Mucosa of descending colon (tissue), 3 donors: ENCODE measurements at regions not wholly inside any gene's neighbourhood (a gene's known extent, or its start where the extent isn't known, plus 50 kb on each side); places are given as distances from the start of the nearest gene placed in this dataset.
A peak's percentile ranks its signal among the peaks of the same experiment; 100 is the strongest.

Experiments
- ATAC-seq: fragments of 200-7000 bp; cut with Tn5 transposase; one replicate; pipeline ENCODE4 v1.9.1; 2020; ENCODE audit warnings: mild to moderate bottlenecking, moderate library complexity
- DNase-seq, 3 donors: peaks; one replicate each; pipeline ENCODE4 v3.0.0-alpha.2; 2020
- H3K36me3 ChIP-seq: fragments of 200-600 bp; one replicate; pipeline ENCODE4 v1.8.0; 2021; ENCODE audit warnings: low read depth, mild to moderate bottlenecking
- H3K4me1 ChIP-seq: fragments of 200-600 bp; one replicate; pipeline ENCODE4 v1.8.0; 2021; ENCODE audit warnings: low read depth, mild to moderate bottlenecking
- H3K4me3 ChIP-seq: fragments of 200-600 bp; one replicate; pipeline ENCODE4 v1.8.0; 2021; ENCODE audit warnings: mild to moderate bottlenecking
- H3K9me3 ChIP-seq: fragments of 200-600 bp; one replicate; pipeline ENCODE4 v1.8.0; 2021; ENCODE audit warnings: mild to moderate bottlenecking
- CTCF ChIP-seq: fragments of 200-600 bp; IDR thresholded peaks from one replicate; pipeline ENCODE4 v1.8.0; 2022; ENCODE audit warnings: antibody characterized with exemption, mild to moderate bottlenecking
- intact Hi-C, 2 donors: fragments of 100-400 bp; cut with DNase I in 1 of 2; cut with micrococcal nuclease in 1 of 2; formaldehyde crosslinking; loops; one replicate each; pipeline versions ENCODE4 v1.11.0 to v1.11.1; 2022; cut with DNase I, micrococcal nuclease
- donor health status: DM: no; HTN: no; CAD: no; lungs with moderate emphysema.
- donor health status: DM: no; HTN: no; CAD: no.
- donor health status: DM: no; HTN: yes; CAD: no.

GRCh38 chr5:58072300-58072965, 387.5 kb downstream of the PLK2 start:
- Histone ChIP-seq H3K4me1 (peaks cover 11% of the 10 kb centered on the region), H3K36me3 (no peaks in the 10 kb centered on the region), H3K4me3 (no peak overlapping the region), H3K9me3 (no peaks in the 10 kb centered on the region)
- intact Hi-C loops = no loop called here
- no peak for ATAC-seq
- no peak for TF ChIP-seq CTCF
- no peak for DNase-seq

- ATAC-seq = no peak
- no peak for TF ChIP-seq CTCF
- no peak overlapping the region for H3K4me3 ChIP-seq
- H3K36me3 ChIP-seq = no peaks in the 10 kb centered on the region
- DNase-seq = no peak
- H3K4me1 ChIP-seq = peaks cover 11% of the 10 kb centered on the region
- H3K9me3 ChIP-seq = no peaks in the 10 kb centered on the region
- intact Hi-C loops = no loop called here
Observed at GRCh38 chr5:58071566-58071965, 388.3 kb downstream of the PLK2 start.

- ATAC-seq (peak; percentile 89), DNase-seq (peak in 1 of 3 donors; percentile 78)
- peaks cover 11% of the 10 kb centered on the region for H3K4me1 ChIP-seq
- intact Hi-C loops = no loop called here
- no peak overlapping the region for H3K4me3 ChIP-seq
- no peaks in the 10 kb centered on the region for H3K9me3 ChIP-seq
- TF ChIP-seq CTCF = no peak
- H3K36me3 ChIP-seq = no peaks in the 10 kb centered on the region
Observed at GRCh38 chr5:58069846-58070245, 390.0 kb downstream of the PLK2 start.

GRCh38 chr5:58069016-58069705, 390.7 kb downstream of the PLK2 start:
- no peaks in the 10 kb centered on the region for H3K36me3 ChIP-seq
- H3K9me3 ChIP-seq = no peaks in the 10 kb centered on the region
- intact Hi-C loops = no loop called here
- DNase-seq = peak in 2 of 3 donors; percentile 38 to 46
- ATAC-seq = peak; percentile 3
- TF ChIP-seq CTCF = no peak
- H3K4me3 ChIP-seq = no peak overlapping the region
- peaks cover 10% of the 10 kb centered on the region for H3K4me1 ChIP-seq

- Histone ChIP-seq H3K36me3 (no peaks in the 10 kb centered on the region), H3K9me3 (no peaks in the 10 kb centered on the region), H3K4me1 (peaks cover 4% of the 10 kb centered on the region), H3K4me3 (no peak overlapping the region)
- DNase-seq (no peak), ATAC-seq (no peak)
- intact Hi-C loops = no loop called here
- no peak for TF ChIP-seq CTCF
Observed at GRCh38 chr5:58066557-58066956, 393.3 kb downstream of the PLK2 start.
